Coronary artery (tissue), 2 donors: ENCODE measurements at regions not wholly inside any gene's neighbourhood (a gene's known extent, or its start where the extent isn't known, plus 50 kb on each side); places are given as distances from the start of the nearest gene placed in this dataset.
"Not testable (repeated sequence)": the region's sequence is repeated elsewhere in the genome, so short reads cannot be mapped to it uniquely, and the experiment has no call there.

Source experiments
- DNase-seq: peaks from one replicate; pipeline ENCODE4 v3.0.0-alpha.2; 2017; ENCODE audit warnings: low spot score
- H3K27ac ChIP-seq, 2 donors: fragments of 200-600 bp; sonication (generic); one replicate each; pipeline ENCODE4 v1.5.1; 2016 to 2019
- H3K4me3 ChIP-seq: fragments of 200-600 bp; sonication (generic); 2 replicates; pipeline ENCODE4 v1.5.1; 2016; ENCODE audit warnings: mild to moderate bottlenecking, moderate library complexity
- TF ChIP-seq, protein P1 (sequence below): fragments of 200-600 bp; sonication (generic); IDR thresholded peaks from one replicate; pipeline ENCODE4 v1.5.1; 2019; ENCODE audit warnings: antibody characterized with exemption

- DNase-seq: no peak
- TF ChIP-seq, protein P1, sequence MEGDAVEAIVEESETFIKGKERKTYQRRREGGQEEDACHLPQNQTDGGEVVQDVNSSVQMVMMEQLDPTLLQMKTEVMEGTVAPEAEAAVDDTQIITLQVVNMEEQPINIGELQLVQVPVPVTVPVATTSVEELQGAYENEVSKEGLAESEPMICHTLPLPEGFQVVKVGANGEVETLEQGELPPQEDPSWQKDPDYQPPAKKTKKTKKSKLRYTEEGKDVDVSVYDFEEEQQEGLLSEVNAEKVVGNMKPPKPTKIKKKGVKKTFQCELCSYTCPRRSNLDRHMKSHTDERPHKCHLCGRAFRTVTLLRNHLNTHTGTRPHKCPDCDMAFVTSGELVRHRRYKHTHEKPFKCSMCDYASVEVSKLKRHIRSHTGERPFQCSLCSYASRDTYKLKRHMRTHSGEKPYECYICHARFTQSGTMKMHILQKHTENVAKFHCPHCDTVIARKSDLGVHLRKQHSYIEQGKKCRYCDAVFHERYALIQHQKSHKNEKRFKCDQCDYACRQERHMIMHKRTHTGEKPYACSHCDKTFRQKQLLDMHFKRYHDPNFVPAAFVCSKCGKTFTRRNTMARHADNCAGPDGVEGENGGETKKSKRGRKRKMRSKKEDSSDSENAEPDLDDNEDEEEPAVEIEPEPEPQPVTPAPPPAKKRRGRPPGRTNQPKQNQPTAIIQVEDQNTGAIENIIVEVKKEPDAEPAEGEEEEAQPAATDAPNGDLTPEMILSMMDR: no peak
- H3K27ac ChIP-seq: no peak overlapping the region
- H3K4me3 ChIP-seq: no peak overlapping the region
These were observed 456.1 kb upstream of the RGS18 start for GRCh38 chr1:191702124-191702523.

DNA sequence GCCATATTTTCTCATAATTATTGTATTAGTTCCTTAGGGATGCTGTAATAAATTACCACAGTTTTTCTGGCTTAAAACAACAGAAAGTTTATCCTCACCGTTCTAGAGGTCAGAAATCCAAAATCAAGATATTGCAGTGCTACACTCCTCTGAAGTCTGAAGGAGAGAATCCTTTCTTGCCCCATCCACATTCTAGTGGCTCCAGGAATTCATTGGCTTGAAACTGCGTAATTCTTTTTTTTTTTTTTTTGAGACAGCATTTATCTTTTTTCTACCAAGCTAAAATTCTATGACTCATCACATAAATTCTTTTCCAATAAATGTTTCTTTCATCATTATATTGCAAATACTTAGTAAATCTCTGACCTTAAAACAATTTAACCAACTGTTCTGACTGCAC, 451.0 kb upstream of the RGS18 start:
- DNase-seq: no peak
- Histone ChIP-seq H3K4me3 (no peak overlapping the region), H3K27ac (no peak overlapping the region)
- TF ChIP-seq, protein P1: no peak

- no peak for DNase-seq
- TF ChIP-seq, protein P1: no peak
- Histone ChIP-seq H3K27ac (no peak overlapping the region), H3K4me3 (no peak overlapping the region)
These were observed 449.0 kb upstream of the RGS18 start for GRCh38 chr1:191709215-191709614.

DNA sequence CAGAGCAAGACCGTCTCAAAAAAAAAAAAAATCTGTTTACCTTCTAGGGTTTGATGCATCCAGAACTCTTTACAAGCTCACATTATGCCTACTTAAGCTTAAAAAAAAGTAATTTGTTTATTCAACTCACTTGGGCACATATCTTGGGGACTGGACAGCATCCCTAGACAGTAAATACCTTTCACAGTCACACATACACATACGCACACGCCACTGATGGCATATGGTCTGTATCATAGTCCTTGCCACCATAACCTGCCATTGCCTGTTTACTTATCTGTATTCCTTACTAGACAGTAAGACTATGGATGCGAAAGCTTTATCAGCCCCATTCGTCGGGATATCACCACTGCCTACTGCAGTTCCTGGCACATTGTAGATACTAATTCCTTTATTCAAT, 446.3 kb upstream of the RGS18 start:
- H3K4me3 ChIP-seq: no peak overlapping the region
- H3K27ac ChIP-seq: no peak overlapping the region
- TF ChIP-seq, protein P1: no peak
- no peak for DNase-seq

DNA sequence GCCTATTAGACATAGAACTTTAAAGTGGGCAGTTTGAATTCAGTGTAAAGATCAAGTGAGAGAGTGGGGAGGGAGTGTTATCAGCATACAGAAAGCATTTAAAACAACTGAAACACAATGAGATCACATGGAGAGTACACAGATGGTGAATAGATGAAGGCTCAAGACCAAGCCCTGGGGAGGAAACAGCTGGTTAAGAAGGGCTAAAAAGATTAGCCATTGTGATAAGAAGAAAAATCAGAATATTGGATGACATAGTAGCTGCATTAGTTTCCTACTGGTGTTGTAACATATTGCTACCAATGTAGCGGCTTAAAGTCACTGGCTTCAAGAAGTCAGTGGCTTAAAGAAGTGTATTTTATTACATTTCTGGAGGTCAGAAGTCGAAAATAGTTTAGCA, 443.4 kb upstream of the RGS18 start:
- no peak for DNase-seq
- Histone ChIP-seq H3K4me3 (no peak overlapping the region), H3K27ac (no peak overlapping the region)
- TF ChIP-seq, protein P1: no peak

GRCh38 chr1:191729742-191730141, 428.5 kb upstream of the RGS18 start:
- Histone ChIP-seq H3K27ac (no peak overlapping the region), H3K4me3 (no peak overlapping the region)
- TF ChIP-seq, protein P1: no peak
- no peak for DNase-seq

- DNase-seq, H3K4me3 ChIP-seq, H3K27ac ChIP-seq: not testable (repeated sequence)
These were observed 426.5 kb upstream of the RGS18 start for GRCh38 chr1:191731608-191732302.

DNA sequence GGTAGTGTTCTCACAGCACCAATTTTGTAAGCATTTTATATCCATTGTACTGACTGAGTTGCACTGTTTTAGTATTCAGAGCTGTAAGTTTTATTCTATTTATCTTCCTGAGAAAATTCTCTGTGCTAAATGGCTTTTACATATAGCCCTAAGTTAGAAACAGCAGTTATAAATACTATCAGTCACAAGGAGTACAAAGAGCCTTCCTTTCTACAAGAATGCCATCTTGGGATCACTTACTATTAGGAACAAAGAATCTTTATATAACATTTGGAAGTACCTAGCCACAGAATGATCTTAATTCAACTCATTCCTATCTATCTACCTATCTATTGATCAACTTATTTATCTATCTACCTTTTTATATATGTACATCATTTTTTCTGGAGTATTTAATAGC, 423.9 kb upstream of the RGS18 start:
- H3K27ac ChIP-seq: no peak overlapping the region
- TF ChIP-seq, protein P1: no peak
- no peak overlapping the region for H3K4me3 ChIP-seq
- DNase-seq: no peak
